Mesenchymal stem cell (in vitro differentiated cells and primary cell): ENCODE measurements at regions not wholly inside any gene's neighbourhood (a gene's known extent, or its start where the extent isn't known, plus 50 kb on each side); places are given as distances from the start of the nearest gene placed in this dataset.
"Not testable (repeated sequence)": the region's sequence is repeated elsewhere in the genome, so short reads cannot be mapped to it uniquely, and the experiment has no call there.

ENCODE experiments used
- DNase-seq: peaks from one replicate; pipeline ENCODE4 v3.0.0-alpha.2; 2013
- H2AFZ ChIP-seq: one replicate; pipeline ENCODE4 v1.6.1; 2013; ENCODE audit warnings: low read depth, mild to moderate bottlenecking, control low read depth, inconsistent platforms, low read length, moderate library complexity
- H2AK5ac ChIP-seq: 2 replicates; pipeline ENCODE4 v1.6.1; 2013; ENCODE audit warnings: low read length, moderate library complexity, mild to moderate bottlenecking, inconsistent platforms; ENCODE audit not compliant: severe bottlenecking
- H2BK120ac ChIP-seq: one replicate; pipeline ENCODE4 v1.6.1; 2013; ENCODE audit warnings: low read depth, mild to moderate bottlenecking, inconsistent platforms, low read length, moderate library complexity
- H2BK12ac ChIP-seq, 2 experiments: one replicate each; pipeline ENCODE4 v1.6.1; 2013; ENCODE audit warnings: inconsistent platforms in 2 of 2, low read length in 2 of 2, mild to moderate bottlenecking in 2 of 2, moderate library complexity in 2 of 2, control low read depth in 1 of 2
- H2BK15ac ChIP-seq: one replicate; pipeline ENCODE4 v1.6.1; 2013; ENCODE audit warnings: mild to moderate bottlenecking, low read depth, inconsistent platforms; ENCODE audit not compliant: poor library complexity, severe bottlenecking
- H2BK5ac ChIP-seq: 2 replicates; pipeline ENCODE4 v1.6.1; 2013; ENCODE audit warnings: low read depth, mild to moderate bottlenecking, low read length, control low read depth, inconsistent platforms; ENCODE audit not compliant: poor library complexity, severe bottlenecking
- H3K14ac ChIP-seq, 2 experiments: one replicate each; pipeline ENCODE4 v1.6.1; 2013; ENCODE audit warnings: inconsistent platforms in 2 of 2, low read length in 2 of 2, control low read depth in 1 of 2, mild to moderate bottlenecking in 1 of 2, moderate library complexity in 1 of 2
- H3K18ac ChIP-seq, 2 experiments: one replicate each; pipeline ENCODE4 v1.6.1; 2013; ENCODE audit warnings: inconsistent platforms in 2 of 2, low read length in 2 of 2, control low read depth in 1 of 2, low read depth in 1 of 2, mild to moderate bottlenecking in 1 of 2
- H3K23ac ChIP-seq, 2 experiments: one replicate each; pipeline ENCODE4 v1.6.1; 2013; ENCODE audit warnings: inconsistent platforms in 2 of 2, low read length in 2 of 2, mild to moderate bottlenecking in 2 of 2, moderate library complexity in 2 of 2, control low read depth in 1 of 2
- H3K27ac ChIP-seq: 2 replicates; pipeline ENCODE4 v1.5.1; 2013; ENCODE audit warnings: mild to moderate bottlenecking, moderate library complexity, low read length, control low read depth, inconsistent platforms; ENCODE audit not compliant: poor library complexity, severe bottlenecking
- H3K27me3 ChIP-seq, 2 experiments: 2 replicates each; pipeline versions ENCODE4 v1.6.1 to v1.7.0; 2013; ENCODE audit warnings: low read length in 2 of 2, mild to moderate bottlenecking in 2 of 2, moderate library complexity in 2 of 2, control low read depth in 1 of 2, inconsistent platforms in 1 of 2; ENCODE audit not compliant: control insufficient read depth in 1 of 2, insufficient read depth in 1 of 2
- H3K36me3 ChIP-seq, 2 experiments: 2 replicates each; pipeline versions ENCODE4 v1.6.1 to v1.7.0; 2013; ENCODE audit warnings: low read length in 2 of 2, control low read depth in 1 of 2, inconsistent platforms in 1 of 2, low read depth in 1 of 2, mild to moderate bottlenecking in 1 of 2; ENCODE audit not compliant: insufficient read depth in 2 of 2, control insufficient read depth in 1 of 2
- H3K4ac ChIP-seq, 2 experiments: one replicate each; pipeline ENCODE4 v1.6.1; 2013; ENCODE audit warnings: inconsistent platforms in 2 of 2, low read length in 2 of 2, mild to moderate bottlenecking in 2 of 2, moderate library complexity in 2 of 2, control low read depth in 1 of 2, low read depth in 1 of 2
- H3K4me1 ChIP-seq: 2 replicates; pipeline ENCODE4 v1.6.1; 2013; ENCODE audit warnings: low read depth, low read length, control low read depth; ENCODE audit not compliant: control insufficient read depth, insufficient read depth
- H3K4me2 ChIP-seq: 2 replicates; pipeline ENCODE4 v1.6.1; 2013; ENCODE audit warnings: low read length, mild to moderate bottlenecking, inconsistent platforms; ENCODE audit not compliant: poor library complexity, severe bottlenecking
- H3K4me3 ChIP-seq, 2 experiments: 2 replicates each; pipeline versions ENCODE4 v1.5.1 to v1.7.0; 2013; ENCODE audit warnings: low read length in 2 of 2, mild to moderate bottlenecking in 2 of 2, control low read depth in 1 of 2, low read depth in 1 of 2; ENCODE audit not compliant: insufficient read depth in 1 of 2
- H3K79me1 ChIP-seq: replicated peaks from 2 replicates; pipeline ENCODE4 v1.6.1; 2013; ENCODE audit warnings: mild to moderate bottlenecking, control low read depth, low read length, inconsistent platforms; ENCODE audit not compliant: poor library complexity, severe bottlenecking
- H3K9ac ChIP-seq: 2 replicates; pipeline ENCODE4 v1.7.0; 2013; ENCODE audit warnings: mild to moderate bottlenecking, low read length, moderate library complexity
- H3K9me3 ChIP-seq: 2 replicates; pipeline ENCODE4 v1.7.0; 2013; ENCODE audit warnings: mild to moderate bottlenecking, low read length; ENCODE audit not compliant: control insufficient read depth
- H4K8ac ChIP-seq: one replicate; pipeline ENCODE4 v1.6.1; 2013; ENCODE audit warnings: inconsistent platforms, mild to moderate bottlenecking, low read length, moderate library complexity
- H4K91ac ChIP-seq: one replicate; pipeline ENCODE4 v1.6.1; 2013; ENCODE audit warnings: mild to moderate bottlenecking, low read length, inconsistent platforms
- WGBS: methylation state at CpG from one replicate; pipeline ENCODE4 v1.1.7; 2013; ENCODE audit warnings: mixed read lengths; 5-methylcytosine and 5-hydroxymethylcytosine counted together

DNA sequence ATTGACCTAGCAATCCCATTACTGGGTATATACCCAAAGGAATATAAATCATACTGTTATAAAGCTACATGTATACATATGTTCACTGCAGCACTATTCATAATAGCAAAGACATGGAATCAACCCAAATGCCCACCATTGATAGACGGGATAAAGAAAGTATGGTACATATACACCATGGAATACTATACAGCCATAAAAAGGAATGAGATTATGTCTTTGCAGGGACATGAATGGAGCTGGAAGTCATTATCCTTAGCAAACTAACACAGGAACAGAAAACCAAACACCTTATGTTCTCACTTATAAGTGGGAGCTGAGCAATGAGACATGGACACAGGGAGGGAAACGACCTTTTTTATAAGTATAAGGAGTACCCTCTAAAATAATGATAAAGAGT, 113.0 kb upstream of the TSPAN8 start:
- H2BK15ac ChIP-seq, H2AK5ac ChIP-seq, H3K27ac ChIP-seq, H3K9ac ChIP-seq, H2BK12ac ChIP-seq, H3K79me1 ChIP-seq, H2AFZ ChIP-seq, H4K91ac ChIP-seq, H3K4ac ChIP-seq, H3K4me3 ChIP-seq, H2BK120ac ChIP-seq, H3K14ac ChIP-seq, H3K9me3 ChIP-seq, H3K23ac ChIP-seq, H3K4me2 ChIP-seq, H2BK5ac ChIP-seq, DNase-seq, H3K18ac ChIP-seq, H3K36me3 ChIP-seq, H3K27me3 ChIP-seq, H3K4me1 ChIP-seq, H4K8ac ChIP-seq: not testable (repeated sequence)
- WGBS = no CpG with 5 or more reads among the region's 2 CpGs

GRCh38 chr12:71270057-71270456, 112.3 kb upstream of the TSPAN8 start:
- H3K4me3 ChIP-seq = no peak overlapping the region
- H3K27ac ChIP-seq = no peak overlapping the region
- H3K4ac ChIP-seq = no peak overlapping the region
- H3K18ac ChIP-seq = no peak overlapping the region
- H3K4me2 ChIP-seq = no peak overlapping the region
- peaks cover 2% of the 10 kb centered on the region for H3K9me3 ChIP-seq
- H2AFZ ChIP-seq = no peak overlapping the region
- H4K8ac ChIP-seq = no peak overlapping the region
- H2BK12ac ChIP-seq = no peak overlapping the region
- no peak overlapping the region for H2BK15ac ChIP-seq
- no peaks in the 10 kb centered on the region for H3K27me3 ChIP-seq
- no peak overlapping the region for H3K9ac ChIP-seq
- no peaks in the 10 kb centered on the region for H3K4me1 ChIP-seq
- no peak overlapping the region for H3K23ac ChIP-seq
- H4K91ac ChIP-seq = no peak overlapping the region
- WGBS = 80% methylated on average over 1 of the region's 5 CpGs
- H3K79me1 ChIP-seq = no peaks in the 10 kb centered on the region
- H3K14ac ChIP-seq = no peak overlapping the region
- no peak overlapping the region for H2AK5ac ChIP-seq
- no peaks in the 10 kb centered on the region for H3K36me3 ChIP-seq
- no peak for DNase-seq
- no peak overlapping the region for H2BK120ac ChIP-seq
- H2BK5ac ChIP-seq = no peak overlapping the region

DNA sequence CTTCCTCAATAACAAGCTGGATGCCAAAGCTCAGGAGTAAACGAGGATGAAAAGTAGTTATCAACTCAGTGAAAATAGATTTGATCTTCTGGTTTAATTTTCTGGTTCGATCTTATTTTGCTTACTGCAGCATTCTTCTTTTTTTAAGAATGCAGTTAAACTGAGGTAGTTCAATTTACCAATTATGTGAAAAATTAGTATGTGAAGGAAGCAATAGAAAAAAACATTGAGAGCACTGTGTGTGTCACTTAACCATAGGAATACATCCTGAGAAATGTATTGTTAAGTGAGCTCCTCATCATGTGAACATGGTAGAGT, 111.4 kb upstream of the TSPAN8 start:
- H4K91ac ChIP-seq = no peak overlapping the region
- no peak overlapping the region for H3K4me3 ChIP-seq
- H2BK120ac ChIP-seq = no peak overlapping the region
- no peak overlapping the region for H3K4me2 ChIP-seq
- no peaks in the 10 kb centered on the region for H3K79me1 ChIP-seq
- H2BK5ac ChIP-seq = no peak overlapping the region
- H2BK12ac ChIP-seq = no peak overlapping the region
- H3K4ac ChIP-seq = no peak overlapping the region
- no peaks in the 10 kb centered on the region for H3K36me3 ChIP-seq
- 76% methylated on average over 2 of the region's 2 CpGs for WGBS
- no peak overlapping the region for H3K23ac ChIP-seq
- H3K4me1 ChIP-seq = no peaks in the 10 kb centered on the region
- H3K27me3 ChIP-seq = no peaks in the 10 kb centered on the region
- no peak overlapping the region for H3K9ac ChIP-seq
- peaks cover 2% of the 10 kb centered on the region for H3K9me3 ChIP-seq
- H2AFZ ChIP-seq = no peak overlapping the region
- no peak overlapping the region for H3K14ac ChIP-seq
- H3K18ac ChIP-seq = no peak overlapping the region
- no peak for DNase-seq
- no peak overlapping the region for H3K27ac ChIP-seq
- no peak overlapping the region for H2AK5ac ChIP-seq
- H4K8ac ChIP-seq = no peak overlapping the region
- no peak overlapping the region for H2BK15ac ChIP-seq

- Histone ChIP-seq H3K9me3 (peaks cover 2% of the 10 kb centered on the region), H2AK5ac (no peak overlapping the region), H3K18ac (no peak overlapping the region), H3K4me1 (no peaks in the 10 kb centered on the region), H3K14ac (no peak overlapping the region), H3K27ac (no peak overlapping the region), H4K91ac (no peak overlapping the region), H3K4me2 (no peak overlapping the region), H2BK15ac (no peak overlapping the region), H4K8ac (no peak overlapping the region), H3K79me1 (no peaks in the 10 kb centered on the region), H3K4me3 (no peak overlapping the region), H3K9ac (no peak overlapping the region), H3K4ac (no peak overlapping the region), H3K27me3 (no peaks in the 10 kb centered on the region), H3K23ac (no peak overlapping the region), H3K36me3 (no peaks in the 10 kb centered on the region), H2BK5ac (no peak overlapping the region), H2AFZ (no peak overlapping the region), H2BK120ac (no peak overlapping the region), H2BK12ac (no peak overlapping the region)
- DNase-seq = no peak
- 100% methylated on average over 1 of the region's 1 CpG for WGBS
Measured at GRCh38 chr12:71268598-71269280, 110.9 kb upstream of the TSPAN8 start.
